MM.1S (cell line): ENCODE measurements at regions not wholly inside any gene's neighbourhood (a gene's known extent, or its start where the extent isn't known, plus 50 kb on each side); places are given as distances from the start of the nearest gene placed in this dataset.

Source experiments
- CTCF ChIP-seq: fragments of 300-600 bp; sonication (generic); IDR thresholded peaks from 2 replicates; pipeline ENCODE4 v1.5.1; 2016; ENCODE audit warnings: antibody characterized with exemption, low read length, mixed read lengths
- EZH2phosphoT487 ChIP-seq: fragments of 300-600 bp; sonication (generic); IDR thresholded peaks from 2 replicates; pipeline ENCODE4 v1.6.1; 2018; ENCODE audit warnings: antibody characterized with exemption, low read length

- TF ChIP-seq CTCF (no peak), EZH2phosphoT487 (no peak)
Observed at GRCh38 chr7:85457911-85458310, 271.1 kb upstream of the SEMA3D start.
